22Rv1 (cell line): ENCODE measurements at regions not wholly inside any gene's neighbourhood (a gene's known extent, or its start where the extent isn't known, plus 50 kb on each side); places are given as distances from the start of the nearest gene placed in this dataset.

Experiments used
- ZFX ChIP-seq: fragments of 450-650 bp; IDR thresholded peaks from 2 replicates; pipeline ENCODE4 v1.6.1; 2017; ENCODE audit warnings: antibody characterized with exemption, borderline replicate concordance
- TF ChIP-seq, protein P1 (sequence below): fragments of 450-650 bp; IDR thresholded peaks from 2 replicates; pipeline ENCODE4 v1.5.1; 2017; ENCODE audit warnings: mild to moderate bottlenecking

GRCh38 chr6:90976341-90976740, 389.5 kb upstream of the MAP3K7 start:
- TF ChIP-seq, protein P1, sequence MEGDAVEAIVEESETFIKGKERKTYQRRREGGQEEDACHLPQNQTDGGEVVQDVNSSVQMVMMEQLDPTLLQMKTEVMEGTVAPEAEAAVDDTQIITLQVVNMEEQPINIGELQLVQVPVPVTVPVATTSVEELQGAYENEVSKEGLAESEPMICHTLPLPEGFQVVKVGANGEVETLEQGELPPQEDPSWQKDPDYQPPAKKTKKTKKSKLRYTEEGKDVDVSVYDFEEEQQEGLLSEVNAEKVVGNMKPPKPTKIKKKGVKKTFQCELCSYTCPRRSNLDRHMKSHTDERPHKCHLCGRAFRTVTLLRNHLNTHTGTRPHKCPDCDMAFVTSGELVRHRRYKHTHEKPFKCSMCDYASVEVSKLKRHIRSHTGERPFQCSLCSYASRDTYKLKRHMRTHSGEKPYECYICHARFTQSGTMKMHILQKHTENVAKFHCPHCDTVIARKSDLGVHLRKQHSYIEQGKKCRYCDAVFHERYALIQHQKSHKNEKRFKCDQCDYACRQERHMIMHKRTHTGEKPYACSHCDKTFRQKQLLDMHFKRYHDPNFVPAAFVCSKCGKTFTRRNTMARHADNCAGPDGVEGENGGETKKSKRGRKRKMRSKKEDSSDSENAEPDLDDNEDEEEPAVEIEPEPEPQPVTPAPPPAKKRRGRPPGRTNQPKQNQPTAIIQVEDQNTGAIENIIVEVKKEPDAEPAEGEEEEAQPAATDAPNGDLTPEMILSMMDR, result no peak
- no peak for TF ChIP-seq ZFX
